Keratinocyte (primary cell): ENCODE measurements at regions not wholly inside any gene's neighbourhood (a gene's known extent, or its start where the extent isn't known, plus 50 kb on each side); places are given as distances from the start of the nearest gene placed in this dataset.

Source experiments
- DNase-seq: peaks from one replicate; pipeline ENCODE4 v3.0.0-alpha.2; 2011; ENCODE audit warnings: low read depth, missing footprints, low spot score
- FAIRE-seq: peaks from 2 replicates; lab custom pipeline; 2011; peaks lifted over from hg19 to GRCh38; lab: Jason Lieb, UNC
- H2AFZ ChIP-seq: 2 replicates; pipeline ENCODE4 v1.6.0; 2012; ENCODE audit warnings: low read length, control low read depth, inconsistent platforms; ENCODE audit not compliant: control insufficient read depth
- H3K27ac ChIP-seq: 2 replicates; pipeline ENCODE4 v1.5.1; 2011; ENCODE audit warnings: low read length; ENCODE audit not compliant: control insufficient read depth, insufficient read depth
- H3K27me3 ChIP-seq: 3 replicates; pipeline ENCODE4 v1.6.0; 2011; ENCODE audit warnings: low read length; ENCODE audit not compliant: control insufficient read depth, insufficient read depth; ENCODE audit errors: extremely low read depth
- H3K36me3 ChIP-seq, 2 experiments: 2 replicates in 1 of 2; 3 replicates in 1 of 2; pipeline ENCODE4 v1.5.1; 2011; ENCODE audit warnings: low read length in 2 of 2, mild to moderate bottlenecking in 1 of 2; ENCODE audit not compliant: control insufficient read depth in 2 of 2, insufficient read depth in 2 of 2; ENCODE audit errors: extremely low read depth in 1 of 2
- H3K4me1 ChIP-seq: 3 replicates; pipeline ENCODE4 v1.5.1; 2011; ENCODE audit warnings: low read length; ENCODE audit not compliant: control insufficient read depth, insufficient read depth; ENCODE audit errors: extremely low read depth
- H3K4me2 ChIP-seq: 3 replicates; pipeline ENCODE4 v1.6.0; 2011; ENCODE audit warnings: low read depth, low read length; ENCODE audit not compliant: control insufficient read depth, insufficient read depth; ENCODE audit errors: extremely low read depth
- H3K4me3 ChIP-seq, 3 experiments: fragments of 200-600 bp in 1 of 3; sonication (generic) in 1 of 3; 2 replicates in 2 of 3; 3 replicates in 1 of 3; pipeline ENCODE4 v1.5.1; 2011 to 2016; ENCODE audit warnings: low read length in 3 of 3, mild to moderate bottlenecking in 3 of 3, control low read depth in 2 of 3, inconsistent platforms in 1 of 3, low read depth in 1 of 3, mixed read lengths in 1 of 3, mixed run types in 1 of 3, moderate library complexity in 1 of 3; ENCODE audit not compliant: control insufficient read depth in 2 of 3, insufficient read depth in 2 of 3; ENCODE audit errors: extremely low read depth in 1 of 3
- H3K79me2 ChIP-seq: 2 replicates; pipeline ENCODE4 v1.6.0; 2012; ENCODE audit warnings: low read length; ENCODE audit not compliant: control insufficient read depth, insufficient read depth
- H3K9ac ChIP-seq: 3 replicates; pipeline ENCODE4 v1.6.0; 2011; ENCODE audit warnings: low read length; ENCODE audit not compliant: control insufficient read depth, insufficient read depth; ENCODE audit errors: extremely low read depth
- H3K9me1 ChIP-seq: 3 replicates; pipeline ENCODE4 v1.6.0; 2011; ENCODE audit warnings: low read length; ENCODE audit not compliant: control insufficient read depth, insufficient read depth; ENCODE audit errors: extremely low read depth
- H3K9me3 ChIP-seq: 2 replicates; pipeline ENCODE4 v1.5.1; 2012; ENCODE audit warnings: low read depth, low read length; ENCODE audit not compliant: control insufficient read depth
- H4K20me1 ChIP-seq: 3 replicates; pipeline ENCODE4 v1.6.0; 2011; ENCODE audit warnings: low read length; ENCODE audit not compliant: control insufficient read depth, insufficient read depth; ENCODE audit errors: extremely low read depth
- EZH2 ChIP-seq: IDR thresholded peaks from one replicate; pipeline ENCODE4 v1.6.1; 2012; ENCODE audit warnings: inconsistent platforms, mild to moderate bottlenecking, low read length, moderate library complexity
- dilution Hi-C: fragments of 300-500 bp; cut with MboI; formaldehyde crosslinking; loops from one replicate; pipeline ENCODE4 v1.7.0; 2020; ENCODE audit warnings: low sequenced_read_pairs; ENCODE audit not compliant: extremely low pct_ligation_motif_present
- TF ChIP-seq, protein P1 (sequence below), 3 experiments: IDR thresholded peaks in 1 of 3; conservative IDR thresholded peaks in 1 of 3; optimal IDR thresholded peaks in 1 of 3; 2 replicates in 2 of 3; 3 replicates in 1 of 3; pipeline versions ENCODE3 to v1.5.1; 2011; ENCODE audit warnings: low read length in 3 of 3, mild to moderate bottlenecking in 3 of 3, moderate library complexity in 2 of 3, control low read depth in 1 of 3, inconsistent platforms in 1 of 3; ENCODE audit not compliant: insufficient read depth in 2 of 3; ENCODE audit errors: extremely low read depth in 1 of 3

DNA sequence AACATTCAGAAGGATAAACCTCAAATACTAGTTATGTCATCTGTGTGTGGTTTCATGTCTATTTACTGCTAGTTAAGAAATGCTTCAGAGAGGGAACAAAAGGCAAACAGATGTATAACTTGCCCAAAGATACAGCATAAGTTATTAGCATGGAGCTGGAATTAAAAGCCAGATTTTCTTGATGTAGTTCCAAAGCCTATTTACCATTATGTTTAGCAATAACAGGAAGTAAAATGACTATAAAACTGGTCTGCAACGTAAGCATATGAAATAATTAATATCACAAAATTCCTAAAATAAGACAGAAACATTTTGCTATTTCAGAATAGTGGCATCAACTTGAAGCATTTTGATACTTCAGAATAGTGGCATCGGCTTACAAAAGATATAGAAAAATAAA is 1232.8 kb downstream of the NCAM2 start:
- no peak for TF ChIP-seq EZH2
- TF ChIP-seq, protein P1, sequence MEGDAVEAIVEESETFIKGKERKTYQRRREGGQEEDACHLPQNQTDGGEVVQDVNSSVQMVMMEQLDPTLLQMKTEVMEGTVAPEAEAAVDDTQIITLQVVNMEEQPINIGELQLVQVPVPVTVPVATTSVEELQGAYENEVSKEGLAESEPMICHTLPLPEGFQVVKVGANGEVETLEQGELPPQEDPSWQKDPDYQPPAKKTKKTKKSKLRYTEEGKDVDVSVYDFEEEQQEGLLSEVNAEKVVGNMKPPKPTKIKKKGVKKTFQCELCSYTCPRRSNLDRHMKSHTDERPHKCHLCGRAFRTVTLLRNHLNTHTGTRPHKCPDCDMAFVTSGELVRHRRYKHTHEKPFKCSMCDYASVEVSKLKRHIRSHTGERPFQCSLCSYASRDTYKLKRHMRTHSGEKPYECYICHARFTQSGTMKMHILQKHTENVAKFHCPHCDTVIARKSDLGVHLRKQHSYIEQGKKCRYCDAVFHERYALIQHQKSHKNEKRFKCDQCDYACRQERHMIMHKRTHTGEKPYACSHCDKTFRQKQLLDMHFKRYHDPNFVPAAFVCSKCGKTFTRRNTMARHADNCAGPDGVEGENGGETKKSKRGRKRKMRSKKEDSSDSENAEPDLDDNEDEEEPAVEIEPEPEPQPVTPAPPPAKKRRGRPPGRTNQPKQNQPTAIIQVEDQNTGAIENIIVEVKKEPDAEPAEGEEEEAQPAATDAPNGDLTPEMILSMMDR (optimal IDR thresholded peaks at IDR 0.05 in 1 of 3, IDR thresholded peaks at IDR 0.05 in 1 of 3, conservative IDR thresholded peaks at IDR 0.05 in 1 of 3; ENCODE audit: extremely low read depth in 1 of 3, insufficient read depth in 2 of 3, low read length in 3 of 3) = no peak
- H3K4me2 ChIP-seq = no peak overlapping the region
- H3K9ac ChIP-seq = no peak overlapping the region
- no peak overlapping the region for H3K27ac ChIP-seq
- no peaks in the 10 kb centered on the region for H3K27me3 ChIP-seq
- H3K4me1 ChIP-seq = no peaks in the 10 kb centered on the region
- H3K4me3 ChIP-seq = no peak overlapping the region
- dilution Hi-C loops = no loop called here
- H3K36me3 ChIP-seq = no peaks in the 10 kb centered on the region
- H3K9me1 ChIP-seq = no peaks in the 10 kb centered on the region
- no peaks in the 10 kb centered on the region for H4K20me1 ChIP-seq
- H3K9me3 ChIP-seq = no peaks in the 10 kb centered on the region
- no peak for DNase-seq
- no peaks in the 10 kb centered on the region for H3K79me2 ChIP-seq
- FAIRE-seq = no peak
- H2AFZ ChIP-seq = no peak overlapping the region

DNA sequence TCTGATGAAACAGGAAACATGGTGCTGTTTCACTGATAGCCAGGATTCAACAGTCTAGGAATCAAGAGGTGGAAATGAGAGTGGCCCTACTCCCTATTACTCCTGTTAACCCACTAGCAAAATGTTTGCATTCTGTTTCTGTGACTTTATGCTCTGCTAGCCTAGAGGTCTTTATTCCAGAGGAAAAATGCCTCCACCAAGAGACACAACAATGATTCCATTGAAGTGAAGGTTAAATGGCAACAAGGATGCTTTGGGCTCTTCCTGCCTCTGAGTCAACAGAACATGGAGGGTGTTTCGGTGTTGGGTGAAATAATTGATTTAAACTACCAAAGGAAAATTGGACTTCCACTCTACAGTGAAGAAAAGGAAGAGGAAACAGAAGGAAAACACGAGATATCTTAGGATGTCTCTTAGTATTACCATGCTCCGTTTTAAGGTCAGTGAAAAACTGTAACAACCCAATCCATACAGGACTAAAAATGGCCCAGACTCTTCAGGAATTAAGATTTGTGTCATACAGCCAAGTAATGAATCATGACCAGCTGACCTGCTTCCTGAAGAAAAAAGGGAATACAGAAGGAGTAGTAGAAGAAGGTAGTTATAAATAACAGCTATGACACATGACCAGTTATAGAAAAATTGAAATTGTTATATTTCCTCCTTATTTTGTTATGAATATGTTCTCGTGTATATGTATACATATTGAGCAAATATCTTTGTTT is 1237.8 kb downstream of the NCAM2 start:
- H3K27me3 ChIP-seq = no peaks in the 10 kb centered on the region
- H3K9ac ChIP-seq = no peak overlapping the region
- dilution Hi-C loops = no loop called here
- H3K9me1 ChIP-seq = no peaks in the 10 kb centered on the region
- FAIRE-seq (no peak), DNase-seq (no peak)
- no peaks in the 10 kb centered on the region for H4K20me1 ChIP-seq
- no peak overlapping the region for H3K4me2 ChIP-seq
- TF ChIP-seq, protein P1 (optimal IDR thresholded peaks at IDR 0.05 in 1 of 3, IDR thresholded peaks at IDR 0.05 in 1 of 3, conservative IDR thresholded peaks at IDR 0.05 in 1 of 3; ENCODE audit: extremely low read depth in 1 of 3, insufficient read depth in 2 of 3, low read length in 3 of 3) = no peak
- no peak for TF ChIP-seq EZH2
- H3K4me3 ChIP-seq = no peak overlapping the region
- no peaks in the 10 kb centered on the region for H3K4me1 ChIP-seq
- no peaks in the 10 kb centered on the region for H3K9me3 ChIP-seq
- no peak overlapping the region for H2AFZ ChIP-seq
- H3K36me3 ChIP-seq = no peaks in the 10 kb centered on the region
- H3K79me2 ChIP-seq = no peaks in the 10 kb centered on the region
- no peak overlapping the region for H3K27ac ChIP-seq
